ENCODE measurements at regions not wholly inside any gene's neighbourhood (a gene's known extent, or its start where the extent isn't known, plus 50 kb on each side); places are given as distances from the start of the nearest gene placed in this dataset.
"Not testable (repeated sequence)": the region's sequence is repeated elsewhere in the genome, so short reads cannot be mapped to it uniquely, and the experiment has no call there.

DNA sequence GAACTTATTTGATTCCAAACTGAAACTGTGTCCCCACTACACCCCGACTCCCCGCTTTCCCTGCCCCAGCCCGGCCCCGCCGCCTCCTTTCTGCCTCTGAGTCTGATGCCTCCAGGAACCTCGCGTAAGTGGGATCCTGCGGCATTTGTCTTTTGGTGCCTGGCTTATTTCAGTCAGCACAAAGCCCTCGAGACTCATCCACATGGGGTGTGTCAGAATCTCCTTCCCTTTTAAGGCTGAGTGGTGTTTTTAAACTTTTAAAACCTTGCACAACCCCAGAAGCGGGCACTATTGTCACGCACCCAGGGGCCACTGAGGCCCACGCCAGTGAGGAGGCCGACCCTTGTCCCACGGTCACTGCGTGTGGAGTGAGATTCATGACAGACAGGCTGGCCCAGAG lies 206.9 kb downstream of the NPIPB11 start:
- not testable (repeated sequence) for DNase-seq (ENCODE audit: low spot score)

DNA sequence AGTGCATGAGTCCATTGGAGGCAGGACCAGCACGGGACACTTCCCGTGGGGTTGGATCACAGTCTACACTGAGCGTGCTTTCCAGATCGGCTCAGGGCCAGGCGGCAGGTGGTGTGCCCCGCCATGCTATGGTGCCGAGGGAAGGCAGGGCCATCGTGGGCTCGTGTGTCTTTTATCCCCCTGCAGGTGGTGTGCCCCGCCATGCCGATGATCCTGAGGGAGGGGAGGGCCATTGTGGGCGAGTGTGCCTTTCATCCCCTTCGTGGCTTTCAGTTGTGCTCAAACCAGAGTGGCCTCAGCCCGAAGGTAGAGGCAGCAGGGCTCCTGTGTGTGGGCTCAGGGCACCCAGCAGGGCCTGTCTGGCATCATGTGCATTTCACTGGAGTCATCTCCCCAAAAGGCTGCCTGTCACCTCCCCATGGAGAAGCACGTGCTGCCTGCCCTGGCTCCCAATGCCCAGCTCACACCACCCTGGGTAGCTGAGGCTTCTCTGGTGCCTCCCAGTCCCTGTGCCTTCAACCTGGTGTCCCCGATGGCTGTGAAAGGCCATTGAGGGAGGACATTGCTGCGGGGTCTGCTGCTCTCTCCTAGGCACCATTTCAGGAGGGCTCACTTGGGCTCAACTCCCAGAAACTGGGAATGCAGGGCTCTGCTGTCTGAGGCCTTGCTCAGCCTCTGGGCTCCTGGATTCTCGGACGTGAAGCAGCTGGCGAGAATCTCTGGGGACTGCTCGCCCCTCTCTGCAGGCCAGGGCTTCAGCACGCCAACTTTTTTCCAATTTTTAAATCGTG lies 207.6 kb downstream of the NPIPB11 start:
- DNase-seq (ENCODE audit: low spot score) = no peak

DNA sequence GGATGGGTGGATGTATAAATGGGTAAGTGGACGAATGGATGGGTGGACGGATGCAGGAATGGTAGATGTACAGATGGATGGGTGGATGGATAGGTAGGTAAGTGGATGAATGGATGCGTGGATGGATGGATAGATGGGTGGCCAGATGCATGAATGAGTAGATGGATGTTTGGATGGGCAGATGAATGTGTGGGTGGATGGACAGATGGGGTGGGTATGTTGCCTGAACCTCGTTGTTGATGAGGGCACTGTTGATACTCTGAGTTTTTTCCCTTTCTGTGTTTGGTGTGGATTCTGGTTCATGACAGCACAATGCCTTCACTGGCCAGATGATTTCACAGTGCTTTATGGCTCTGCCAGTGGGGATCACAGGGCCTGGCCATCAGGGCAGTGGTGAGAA lies 208.3 kb downstream of the NPIPB11 start:
- DNase-seq (ENCODE audit: low spot score) = no peak

DNA sequence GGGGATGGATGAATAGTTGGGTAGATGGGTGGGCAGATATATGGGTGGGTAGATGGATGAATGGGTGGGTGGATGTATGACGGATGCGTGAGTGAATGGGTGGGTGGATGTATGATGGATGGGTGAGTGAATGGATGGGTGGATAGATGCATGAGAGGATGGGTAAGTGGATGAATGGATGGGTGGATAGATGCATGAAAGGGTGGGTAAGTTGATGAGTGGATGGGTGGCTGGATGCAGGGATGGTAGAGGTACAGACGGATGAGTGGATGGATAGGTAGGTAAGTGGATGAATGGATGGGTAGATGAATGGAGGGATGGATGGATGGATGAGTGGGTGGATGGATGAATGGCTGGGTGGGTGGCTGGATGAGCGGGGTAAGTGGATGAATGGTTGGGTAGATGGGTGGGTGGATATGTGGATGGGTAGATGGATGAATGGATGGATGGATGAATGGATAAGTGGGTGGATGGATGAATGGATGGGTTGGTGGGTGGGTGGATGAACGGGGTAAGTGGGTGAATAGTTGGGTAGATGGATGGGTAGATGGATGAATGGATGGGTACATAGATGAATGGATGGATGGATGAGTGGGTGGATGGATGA lies 208.9 kb downstream of the NPIPB11 start:
- DNase-seq (ENCODE audit: low spot score) = not testable (repeated sequence)

DNA sequence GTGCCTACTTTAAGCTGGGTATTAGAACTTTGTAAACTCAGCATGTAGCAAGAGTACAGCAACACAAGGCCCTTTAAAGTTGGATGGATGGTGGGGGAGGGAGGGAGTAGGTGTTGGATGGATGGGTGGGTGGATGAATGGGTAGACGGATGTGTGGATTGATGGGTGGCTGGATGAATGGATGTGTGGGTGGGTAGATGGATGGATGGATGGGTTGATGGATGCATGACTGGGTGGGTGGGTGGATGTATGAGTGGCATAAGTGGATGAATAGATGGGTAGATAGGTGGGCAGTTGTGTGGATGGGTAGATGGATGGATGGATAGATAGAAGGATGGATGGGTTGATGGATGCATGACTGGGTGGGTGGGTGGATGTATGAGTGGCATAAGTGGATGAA lies 209.8 kb downstream of the NPIPB11 start:
- DNase-seq (ENCODE audit: low spot score) = not testable (repeated sequence)

DNA sequence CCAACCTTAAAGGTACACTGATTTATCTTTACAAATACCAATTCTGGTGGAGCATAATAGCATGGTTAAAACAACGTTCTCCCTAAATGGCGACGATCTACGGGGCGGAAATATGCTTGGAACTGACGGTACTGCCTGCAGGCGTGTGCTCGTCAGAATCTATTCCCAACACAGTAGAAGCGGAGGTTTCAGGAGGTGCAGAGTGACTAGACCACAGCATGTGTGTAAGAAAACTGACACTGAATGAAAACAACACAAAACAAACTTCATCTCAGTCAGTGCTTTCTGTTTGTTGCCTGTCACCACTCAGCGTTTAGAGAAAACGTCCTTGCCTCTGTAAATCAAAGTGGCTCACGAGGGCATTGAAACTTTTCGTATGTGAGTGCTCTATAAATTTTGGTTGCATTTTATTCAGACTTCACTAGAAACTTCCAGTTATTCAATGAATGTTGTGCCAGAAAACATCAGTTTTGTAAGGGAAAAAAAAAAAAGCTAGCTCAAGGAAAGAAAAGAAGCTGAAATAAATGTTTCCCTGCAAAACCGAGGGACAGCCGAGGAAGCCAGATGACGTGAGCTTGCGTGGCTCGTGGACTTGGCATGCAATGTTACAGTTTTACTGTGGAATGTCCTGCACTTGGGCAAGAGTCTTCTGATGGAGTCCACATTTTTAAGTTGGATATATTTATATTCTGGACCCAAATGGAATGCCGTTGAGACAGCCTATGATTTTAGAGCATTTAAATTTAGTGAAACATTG lies 210.4 kb downstream of the LAT start:
- not testable (repeated sequence) for DNase-seq (ENCODE audit: low spot score)

DNA sequence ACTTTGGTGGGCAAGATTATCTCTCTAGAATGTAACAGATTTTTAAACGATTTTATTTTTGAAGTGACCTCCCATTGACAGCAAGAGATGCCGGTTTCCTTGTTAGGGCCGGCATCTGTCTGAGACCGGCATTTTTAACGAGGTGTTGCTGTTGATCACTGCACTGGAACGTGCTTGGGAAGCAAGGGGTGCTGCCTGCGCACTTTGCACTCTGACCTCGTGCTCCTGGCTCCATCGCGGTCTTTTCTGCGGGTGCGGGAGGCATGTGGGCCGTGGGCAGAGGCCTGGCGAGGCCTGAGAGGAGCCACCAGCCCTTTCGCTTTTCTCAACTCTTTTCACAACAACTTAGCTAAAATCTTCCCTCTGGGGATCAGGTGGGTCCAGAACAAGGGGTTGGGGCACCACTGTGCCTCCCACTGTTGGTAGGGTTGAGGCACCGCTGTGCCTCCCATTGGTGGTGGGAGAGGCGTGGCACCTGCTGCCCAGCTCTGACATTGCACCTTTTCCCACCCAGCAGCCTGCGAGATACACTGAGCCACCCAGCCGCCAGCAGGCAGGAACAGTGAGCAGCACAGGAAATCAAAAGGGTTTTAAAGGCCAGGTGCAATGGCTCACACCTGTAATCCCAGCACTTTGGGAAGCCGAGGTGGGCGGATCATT lies 209.5 kb downstream of the LAT start:
- DNase-seq (ENCODE audit: low spot score) = not testable (repeated sequence)

DNA sequence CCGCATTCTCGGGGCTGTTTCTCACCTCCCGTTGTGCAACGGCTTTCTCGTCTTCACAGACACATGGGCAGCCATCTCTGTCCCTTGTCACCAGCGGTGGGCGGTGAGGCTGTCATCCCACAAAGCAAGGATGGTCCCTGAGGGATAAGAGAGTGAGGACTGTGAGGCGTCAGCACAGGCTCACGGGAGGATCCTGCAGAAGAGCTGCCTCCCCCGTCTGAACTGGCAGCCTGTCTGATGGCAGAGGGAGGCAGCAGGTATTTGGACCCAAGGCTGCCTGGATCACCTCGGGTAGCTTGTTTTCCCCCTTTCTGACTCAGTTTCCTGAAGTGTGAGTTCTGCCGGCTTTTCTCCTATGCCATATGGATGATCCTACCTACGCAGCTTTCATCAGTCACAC lies 208.8 kb downstream of the LAT start:
- DNase-seq (ENCODE audit: low spot score) = not testable (repeated sequence)

DNA sequence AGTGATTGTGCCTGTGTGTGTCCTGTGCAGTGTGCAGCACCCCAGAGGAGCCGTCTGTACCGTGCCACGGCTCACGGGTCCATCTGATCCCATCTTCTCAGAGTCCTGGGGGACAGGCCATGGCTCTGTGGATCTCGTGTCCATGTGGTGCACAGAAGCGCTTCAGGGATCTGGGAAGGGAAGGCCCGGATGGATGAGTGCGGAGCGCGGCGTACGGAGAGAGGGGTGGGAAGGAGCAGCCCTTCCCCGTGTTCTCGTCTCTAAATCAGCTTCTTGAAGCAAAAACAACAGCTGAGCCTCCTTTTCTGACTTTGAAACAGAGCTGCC lies 208.4 kb downstream of the LAT start:
- DNase-seq (ENCODE audit: low spot score) = not testable (repeated sequence)

DNA sequence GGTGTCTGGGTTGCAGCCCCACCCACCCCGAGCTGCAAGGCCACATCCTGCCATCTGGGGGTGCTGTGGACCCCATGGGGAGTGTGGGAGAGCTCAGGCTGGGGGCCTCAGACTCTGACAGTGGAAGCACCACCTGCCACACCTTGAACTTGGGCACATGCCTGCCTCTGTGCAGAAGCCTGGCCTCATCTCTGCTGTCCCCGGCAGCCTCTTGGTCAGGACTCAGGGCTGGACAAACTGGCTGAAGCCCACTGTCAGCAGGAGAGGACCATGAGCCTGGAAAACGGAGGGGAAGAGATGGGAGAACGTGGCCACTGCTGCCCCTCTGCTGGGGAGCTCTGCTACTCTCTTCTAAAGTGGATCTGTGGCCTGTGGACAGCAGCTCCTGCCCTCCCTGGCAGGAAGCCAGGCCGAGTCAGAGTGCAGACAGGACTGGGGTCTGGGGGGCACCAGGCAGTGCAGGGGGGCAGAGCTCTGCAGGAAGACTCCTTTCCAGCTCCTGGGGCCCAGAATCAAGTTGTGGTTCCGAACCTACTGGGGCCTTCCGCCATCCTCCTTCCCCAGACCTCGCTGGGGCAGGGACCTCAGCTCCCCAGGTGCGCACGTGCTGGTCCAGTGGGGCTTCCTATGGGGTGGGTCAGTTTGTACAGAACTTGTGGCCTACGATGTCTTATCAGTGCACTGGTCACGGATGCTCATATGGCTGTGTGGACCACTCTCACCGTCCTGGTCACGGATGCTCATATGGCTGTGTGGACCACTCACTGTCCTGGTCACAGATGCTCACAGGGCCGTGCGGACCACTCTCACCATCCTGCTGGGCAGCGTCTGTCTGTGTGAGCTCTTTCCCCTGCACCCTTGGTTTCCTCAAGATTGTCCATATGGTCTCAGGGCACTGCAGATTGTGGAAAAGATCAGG lies 207.7 kb downstream of the LAT start:
- DNase-seq (ENCODE audit: low spot score) = no peak

DNA sequence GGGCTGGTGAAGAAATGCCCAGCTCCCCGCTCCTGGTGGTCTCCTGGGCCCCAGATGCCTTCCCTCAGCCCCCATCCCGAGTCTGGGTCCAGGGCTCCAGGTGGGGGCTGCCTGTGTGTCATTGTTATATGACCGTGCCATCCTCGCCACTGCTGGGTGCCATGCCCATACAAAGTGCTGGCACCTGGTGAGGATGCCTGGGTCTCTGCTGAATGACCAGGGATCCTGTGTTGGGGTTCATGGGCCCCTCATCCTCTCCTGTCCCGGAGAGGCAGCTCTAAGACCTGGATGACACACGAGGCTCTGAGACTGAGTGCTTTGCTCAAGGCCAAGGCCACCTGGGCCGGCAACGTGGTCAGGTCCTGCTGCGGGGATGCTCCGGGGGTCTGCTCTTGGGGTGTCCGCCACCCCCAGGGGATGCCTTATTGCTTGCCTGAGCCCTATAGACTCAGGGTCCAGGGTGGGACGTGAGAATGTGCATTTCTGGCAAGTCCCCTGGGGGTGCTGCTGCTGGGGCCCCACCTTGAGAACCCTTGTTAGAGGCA lies 206.9 kb downstream of the LAT start:
- DNase-seq (ENCODE audit: low spot score) = not testable (repeated sequence)

DNA sequence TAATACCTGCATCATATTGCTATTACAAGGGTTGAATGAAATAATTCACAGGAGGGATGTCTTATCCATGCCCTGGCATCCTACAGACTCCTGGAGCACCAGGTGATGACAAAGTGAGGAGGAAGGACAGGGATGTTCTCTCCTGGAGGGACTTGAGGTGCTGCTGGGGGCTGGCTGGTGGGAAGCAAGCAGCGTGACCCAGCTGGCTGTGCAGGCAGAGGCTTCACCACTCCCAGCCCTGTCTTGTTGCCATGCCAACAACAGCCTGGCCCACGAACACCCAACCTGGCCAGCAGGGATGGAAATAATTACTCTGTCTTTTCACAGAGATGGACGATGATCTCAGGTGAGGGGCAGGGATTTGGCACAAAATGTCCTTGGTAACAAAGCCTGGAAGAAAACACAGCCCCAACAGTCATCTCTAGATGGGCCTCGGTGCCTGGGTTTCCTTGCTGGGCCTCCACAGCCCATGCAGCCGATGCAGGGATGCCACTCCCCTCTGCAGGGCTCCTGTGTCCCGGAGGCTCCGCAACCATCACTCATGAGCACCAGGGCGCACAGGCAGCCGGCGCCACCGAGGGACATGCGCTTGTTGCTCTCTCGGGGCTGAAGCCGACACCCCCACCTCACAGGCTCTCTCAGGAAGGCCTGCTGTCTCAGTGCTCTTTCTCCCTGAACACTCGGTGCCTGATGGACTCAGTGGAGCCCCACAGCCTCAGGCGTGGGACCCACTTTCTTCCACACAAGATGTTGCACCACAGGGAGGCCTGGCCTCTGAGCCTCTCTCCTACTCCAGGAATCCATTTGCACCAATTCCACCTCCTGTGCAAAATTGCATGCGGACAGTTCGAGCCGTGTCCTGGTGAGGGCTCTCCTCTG lies 205.9 kb downstream of the LAT start:
- not testable (repeated sequence) for DNase-seq (ENCODE audit: low spot score)

DNA sequence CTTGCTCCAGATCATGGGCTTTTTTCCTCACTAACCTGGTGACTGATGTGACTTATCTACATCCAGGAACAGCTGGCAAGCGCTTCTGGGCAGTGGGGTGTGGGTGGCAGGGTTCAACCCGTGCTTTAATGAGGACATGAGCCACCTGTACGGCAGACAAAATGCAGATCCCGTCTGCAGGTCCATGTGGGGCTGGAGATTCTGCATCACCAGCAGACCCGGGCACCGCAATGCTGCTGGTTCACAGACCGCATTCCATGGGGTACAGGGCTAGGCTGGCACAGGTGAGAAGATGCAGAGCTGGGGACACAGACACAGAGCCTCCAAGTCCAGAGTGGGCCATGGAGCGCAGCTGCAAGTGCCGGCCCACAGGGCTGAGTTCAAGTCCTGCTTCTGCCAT lies 204.0 kb downstream of the LAT start:
- not testable (repeated sequence) for DNase-seq (ENCODE audit: low spot score)

DNA sequence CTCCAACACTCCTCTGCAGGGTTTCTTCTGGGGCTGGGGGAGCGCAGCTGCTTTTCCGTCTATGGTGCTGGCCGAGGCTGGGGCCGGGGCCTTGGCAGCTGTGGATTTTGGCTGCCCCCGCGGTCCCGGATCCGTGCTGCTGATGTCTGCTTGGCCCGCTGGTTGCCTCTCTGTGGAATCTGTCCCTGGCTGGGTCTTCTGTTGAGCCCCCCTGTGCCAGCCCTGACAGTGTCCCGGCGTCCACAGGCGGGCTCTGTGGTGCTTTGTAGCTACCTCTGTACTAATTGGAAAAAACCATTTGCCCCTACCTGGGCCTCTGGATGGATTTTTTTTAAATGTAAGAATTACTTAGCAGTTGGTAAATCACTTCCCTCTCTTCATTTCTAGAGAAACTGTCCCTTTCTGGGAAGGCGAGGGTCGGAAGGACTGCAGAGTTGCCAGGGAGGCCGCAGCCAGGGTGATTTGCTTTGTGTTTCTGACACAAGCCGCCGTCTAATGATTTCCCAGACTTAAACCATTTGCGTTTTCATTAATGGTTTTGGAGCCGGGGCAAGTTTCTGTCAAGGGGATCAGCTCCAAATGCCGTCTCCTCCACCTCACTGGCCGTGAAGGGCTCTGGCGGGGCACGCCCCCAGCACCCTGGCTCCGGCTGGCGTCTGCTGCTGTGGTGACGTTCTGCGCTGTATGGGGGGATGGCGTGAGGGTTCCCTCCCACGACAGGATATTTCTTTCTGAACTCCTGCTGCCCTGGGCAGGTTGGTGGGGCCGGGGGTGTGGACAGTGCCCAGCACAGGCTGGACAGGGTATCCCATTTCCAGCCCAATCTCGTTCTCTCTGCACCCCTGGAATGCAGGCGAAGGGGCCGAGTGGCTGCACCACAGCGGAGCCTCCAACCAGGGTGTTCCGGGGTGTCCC lies 201.7 kb downstream of the LAT start:
- not testable (repeated sequence) for DNase-seq (ENCODE audit: low spot score)

DNA sequence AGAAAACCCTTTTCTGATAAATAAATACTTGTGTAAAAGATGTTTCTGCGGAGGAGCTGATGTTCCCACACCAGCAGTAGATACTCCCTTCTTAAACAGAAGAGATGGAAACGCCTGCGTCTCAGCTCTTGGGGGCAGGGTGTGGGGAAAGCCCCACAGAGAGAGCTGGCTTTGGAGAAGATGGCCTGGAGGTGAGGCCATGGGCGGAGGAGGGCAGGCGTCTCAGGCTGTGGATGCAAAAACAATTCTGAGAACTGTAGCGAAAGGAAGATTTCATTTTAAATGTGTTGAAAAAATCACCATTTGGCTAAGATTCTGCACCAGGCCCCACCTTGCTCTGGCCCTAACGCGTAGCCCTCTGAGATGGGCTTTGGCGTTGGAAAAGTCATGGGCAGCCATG lies 201.0 kb downstream of the LAT start:
- not testable (repeated sequence) for DNase-seq (ENCODE audit: low spot score)

DNA sequence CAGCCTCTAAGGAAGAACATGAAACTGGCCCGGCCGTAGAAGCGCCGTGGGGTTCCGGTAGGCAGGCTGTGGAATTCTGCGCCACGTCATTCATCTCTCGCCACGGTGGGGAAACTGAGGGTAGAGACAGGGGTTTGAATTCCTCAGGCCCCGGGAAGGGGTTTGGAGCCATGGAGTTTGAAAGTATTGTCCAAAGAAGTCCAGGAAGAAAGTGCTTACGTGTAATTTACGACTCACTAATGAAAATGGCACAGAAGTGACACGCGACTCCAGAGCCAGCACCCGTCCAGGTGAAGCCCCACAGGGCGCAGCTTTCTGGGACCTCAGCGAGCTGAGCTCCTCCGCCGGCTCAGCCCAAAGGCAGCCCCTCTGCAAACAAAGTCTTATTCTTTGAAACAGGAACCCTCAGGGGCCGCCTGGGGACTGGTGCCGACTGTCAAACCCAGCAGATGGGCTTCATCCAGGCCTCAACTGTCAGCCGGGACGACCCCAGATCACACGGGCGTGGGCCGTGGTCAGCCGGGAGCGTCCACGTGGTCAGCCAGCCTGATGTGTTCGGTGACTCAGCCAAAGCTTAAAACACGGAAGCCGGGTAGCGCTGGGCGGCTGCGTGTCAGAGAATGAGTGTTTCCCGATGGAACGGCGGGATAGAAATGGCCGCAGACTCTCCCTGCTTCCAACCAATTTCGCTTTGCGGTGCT lies 200.0 kb downstream of the LAT start:
- DNase-seq (ENCODE audit: low spot score) = not testable (repeated sequence)

DNA sequence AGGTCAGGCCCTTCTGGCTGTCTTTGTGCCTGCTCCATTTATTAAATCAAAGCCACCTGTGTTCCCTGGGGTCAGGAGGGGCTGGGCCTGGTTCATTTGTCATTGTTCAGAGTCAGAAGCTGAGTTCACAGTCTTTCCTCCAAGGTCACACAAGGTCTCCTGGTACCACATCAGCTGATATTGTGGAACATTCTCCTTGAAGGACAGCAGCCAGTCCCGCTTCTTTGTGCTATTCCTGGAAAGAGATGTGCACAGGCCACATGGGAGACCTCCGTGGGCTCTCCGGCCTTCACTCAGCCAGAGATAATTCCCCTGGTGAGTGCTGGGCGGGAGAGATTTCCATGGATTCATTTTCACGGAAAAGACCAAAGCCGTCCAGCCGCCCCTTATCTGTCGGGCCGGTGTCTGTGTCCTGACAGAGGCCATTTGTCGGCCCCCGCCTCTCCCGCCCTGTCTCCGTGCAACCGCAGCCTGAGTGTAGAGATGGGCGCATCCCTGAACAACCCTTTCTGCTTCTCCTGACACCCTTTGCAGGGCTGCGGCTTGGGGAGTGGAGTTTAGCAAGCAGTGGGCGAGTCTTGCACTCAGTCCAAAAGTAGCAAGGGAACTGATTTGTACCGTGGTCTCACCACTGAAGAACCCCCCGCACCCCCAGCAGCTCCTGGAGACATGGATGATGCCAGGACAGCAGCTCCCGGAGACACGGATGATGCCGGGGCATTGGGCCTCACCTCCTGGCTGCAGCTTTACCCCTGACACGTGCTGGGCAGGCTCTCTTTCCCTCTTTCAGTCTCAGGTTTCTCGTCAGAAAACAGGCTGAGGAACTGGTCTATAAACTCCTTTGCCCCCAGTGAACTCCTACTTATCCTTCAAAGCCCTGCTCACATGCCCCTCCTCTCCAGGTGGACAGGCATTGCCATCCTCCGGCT lies 198.4 kb downstream of the LAT start:
- DNase-seq (ENCODE audit: low spot score) = not testable (repeated sequence)
